ENCODE measurements at regions not wholly inside any gene's neighbourhood (a gene's known extent, or its start where the extent isn't known, plus 50 kb on each side); places are given as distances from the start of the nearest gene placed in this dataset.
"Not testable (repeated sequence)": the region's sequence is repeated elsewhere in the genome, so short reads cannot be mapped to it uniquely, and the experiment has no call there.

- DNase-seq: no peak
Measured at GRCh38 chr5:39674209-39675082, 249.7 kb upstream of the DAB2 start.

- no peak for DNase-seq
Measured at GRCh38 chr5:39671561-39671961, 246.8 kb upstream of the DAB2 start.

GRCh38 chr5:39670955-39671354, 246.2 kb upstream of the DAB2 start:
- no peak for DNase-seq

- DNase-seq: no peak
Measured at GRCh38 chr5:39670391-39670790, 245.6 kb upstream of the DAB2 start.

- DNase-seq: no peak
Measured at GRCh38 chr5:39668980-39669379, 244.2 kb upstream of the DAB2 start.

- DNase-seq: no peak
Measured at GRCh38 chr5:39665328-39665727, 240.5 kb upstream of the DAB2 start.

GRCh38 chr5:39662945-39663344, 238.2 kb upstream of the DAB2 start:
- DNase-seq: no peak

GRCh38 chr5:39661026-39661779, 236.4 kb upstream of the DAB2 start:
- DNase-seq: no peak

GRCh38 chr5:39660020-39660419, 235.2 kb upstream of the DAB2 start:
- DNase-seq: no peak

GRCh38 chr5:39658866-39659265, 234.1 kb upstream of the DAB2 start:
- no peak for DNase-seq

- no peak for DNase-seq
Measured at GRCh38 chr5:39657943-39658342, 233.2 kb upstream of the DAB2 start.

- DNase-seq: no peak
Measured at GRCh38 chr5:39656600-39656999, 231.8 kb upstream of the DAB2 start.

- no peak for DNase-seq
Measured at GRCh38 chr5:39654715-39655114, 229.9 kb upstream of the DAB2 start.

GRCh38 chr5:39652481-39652880, 227.7 kb upstream of the DAB2 start:
- DNase-seq: not testable (repeated sequence)

- DNase-seq: no peak
Measured at GRCh38 chr5:39652036-39652435, 227.3 kb upstream of the DAB2 start.

- DNase-seq: no peak
Measured at GRCh38 chr5:39650008-39650762, 225.4 kb upstream of the DAB2 start.

- DNase-seq: peak; percentile 78
Measured at GRCh38 chr5:39648848-39649227, 224.1 kb upstream of the DAB2 start.

- no peak for DNase-seq
Measured at GRCh38 chr5:39648085-39648847, 223.5 kb upstream of the DAB2 start.

GRCh38 chr5:39640552-39640951, 215.8 kb upstream of the DAB2 start:
- no peak for DNase-seq

GRCh38 chr5:39639618-39640089, 214.9 kb upstream of the DAB2 start:
- DNase-seq: peak; percentile 42

GRCh38 chr5:39638813-39639212, 214.0 kb upstream of the DAB2 start:
- DNase-seq: peak; percentile 61

- no peak for DNase-seq
Measured at GRCh38 chr5:39633057-39633456, 208.3 kb upstream of the DAB2 start.

GRCh38 chr5:39631958-39632357, 207.2 kb upstream of the DAB2 start:
- DNase-seq: no peak

Data from DMS53 (cell line).